Activated T-helper 2 cell treated with anti-CD3 and anti-CD28 coated beads, Interferon-gamma antibody, Interleukin-2, Interleukin-4, amounts not matched to agents 10 μg/mL and 5 μg/mL and 100 μg/mL, durations not matched to agents 14 hours and 24 hours and 36 hours (primary cell): ENCODE measurements at regions not wholly inside any gene's neighbourhood (a gene's known extent, or its start where the extent isn't known, plus 50 kb on each side); places are given as distances from the start of the nearest gene placed in this dataset.

Experiments
- DNase-seq: peaks from one replicate; pipeline ENCODE4 v3.0.0; 2021; ENCODE audit warnings: low spot score
- H3K27ac Mint-ChIP-seq: one replicate; pipeline ENCODE4 v1.8.0; 2021; ENCODE audit warnings: mixed read lengths
- H3K27me3 Mint-ChIP-seq: one replicate; pipeline ENCODE4 v1.8.0; 2021; ENCODE audit warnings: low read depth, mixed read lengths
- H3K36me3 Mint-ChIP-seq: one replicate; pipeline ENCODE4 v1.8.0; 2021; ENCODE audit warnings: low read depth, mixed read lengths
- H3K4me1 Mint-ChIP-seq: one replicate; pipeline ENCODE4 v1.8.0; 2021; ENCODE audit warnings: low read depth, mixed read lengths
- H3K4me3 Mint-ChIP-seq: one replicate; pipeline ENCODE4 v1.8.0; 2021; ENCODE audit warnings: low read depth, mild to moderate bottlenecking, moderate library complexity, mixed read lengths
- H3K9me3 Mint-ChIP-seq: one replicate; pipeline ENCODE4 v1.8.0; 2021; ENCODE audit warnings: mixed read lengths
- intact Hi-C: fragments of 100-400 bp; cut with micrococcal nuclease; formaldehyde crosslinking; loops from one replicate; pipeline ENCODE4 v1.15.1; 2023

- peaks cover 64% of the 10 kb centered on the region for H3K4me1 Mint-ChIP-seq
- intact Hi-C loops, result loop anchor here (1.0 to 5.0 kb wide), 11 partner anchors 22 to 1099 kb away; partner anchors contain the start of genes FOCAD, HACD4 and MLLT3
- H3K36me3 Mint-ChIP-seq, result peaks cover 22% of the 10 kb centered on the region
- no peak overlapping the region for H3K4me3 Mint-ChIP-seq
- H3K9me3 Mint-ChIP-seq, result peaks cover 17% of the 10 kb centered on the region
- H3K27me3 Mint-ChIP-seq, result no peaks in the 10 kb centered on the region
- H3K27ac Mint-ChIP-seq, result peak overlapping the region; percentile 91
- DNase-seq, result no peak
These were observed 209.3 kb upstream of the SLC24A2 start for GRCh38 chr9:19998153-19998552.

GRCh38 chr9:19995619-19996018, 206.8 kb upstream of the SLC24A2 start:
- DNase-seq, result no peak

DNA sequence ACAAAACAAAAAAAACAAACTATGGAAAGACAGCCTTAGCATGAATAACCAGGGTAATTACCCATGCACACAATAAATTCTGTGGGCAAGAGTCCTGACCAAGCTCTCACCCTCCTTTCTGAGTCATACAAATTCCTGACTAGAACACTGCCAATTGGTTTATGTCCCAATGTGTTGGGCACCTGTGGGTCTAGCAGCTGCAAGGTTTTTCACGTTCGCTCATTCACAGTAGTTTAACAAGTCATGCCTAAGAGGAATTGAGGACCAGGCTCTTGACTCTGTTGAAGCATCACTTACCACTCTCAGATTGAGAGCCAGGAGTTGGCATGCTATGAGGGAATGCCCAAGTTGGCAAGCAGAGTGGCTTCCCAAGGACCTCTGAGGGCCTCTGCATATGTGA, 205.5 kb upstream of the SLC24A2 start:
- H3K27ac Mint-ChIP-seq, result no peak overlapping the region
- H3K27me3 Mint-ChIP-seq, result no peaks in the 10 kb centered on the region
- no peak for DNase-seq
- no peak overlapping the region for H3K4me3 Mint-ChIP-seq
- H3K9me3 Mint-ChIP-seq, result peaks cover 17% of the 10 kb centered on the region
- intact Hi-C loops, result no loop called here
- H3K4me1 Mint-ChIP-seq, result peaks cover 67% of the 10 kb centered on the region
- H3K36me3 Mint-ChIP-seq, result peaks cover 22% of the 10 kb centered on the region

More at GRCh38 chr9:19995619-19996018, 206.8 kb upstream of the SLC24A2 start:
- peaks cover 80% of the 10 kb centered on the region for H3K4me1 Mint-ChIP-seq
- H3K4me3 Mint-ChIP-seq, result no peak overlapping the region
- H3K36me3 Mint-ChIP-seq, result peaks cover 22% of the 10 kb centered on the region
- no peaks in the 10 kb centered on the region for H3K27me3 Mint-ChIP-seq
- peaks cover 17% of the 10 kb centered on the region for H3K9me3 Mint-ChIP-seq
- intact Hi-C loops, result loop anchor here (5.0 kb wide), 9 partner anchors 47 to 1102 kb away; partner anchors contain the start of genes FOCAD, HACD4 and MLLT3
- H3K27ac Mint-ChIP-seq, result no peak overlapping the region

DNA sequence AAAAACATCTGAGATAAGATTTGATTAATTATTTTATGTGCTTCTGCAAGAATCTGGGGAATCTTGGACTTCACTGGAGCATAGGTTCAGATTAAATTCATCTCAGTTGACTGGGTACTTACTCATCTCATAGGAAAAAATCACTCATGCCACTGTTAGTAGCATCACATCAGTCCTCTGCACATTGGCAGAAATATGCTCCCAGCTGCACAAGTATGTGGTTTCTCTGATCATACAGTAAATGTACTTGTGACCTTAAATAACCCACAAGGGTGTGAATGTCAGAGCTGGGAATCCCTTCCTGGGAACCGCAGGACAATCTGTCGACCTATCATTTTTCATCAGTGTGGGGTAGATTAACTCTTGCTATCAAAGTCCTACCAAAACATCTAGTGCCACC, 203.7 kb upstream of the SLC24A2 start:
- DNase-seq, result no peak
- H3K4me1 Mint-ChIP-seq, result peaks cover 52% of the 10 kb centered on the region
- H3K9me3 Mint-ChIP-seq, result peaks cover 7% of the 10 kb centered on the region
- intact Hi-C loops, result loop anchor here (1.0 kb wide), 2 partner anchors 17 to 343 kb away; no protein-coding TSS in a partner anchor
- no peak overlapping the region for H3K4me3 Mint-ChIP-seq
- H3K27ac Mint-ChIP-seq, result peak overlapping the region; percentile 3
- no peaks in the 10 kb centered on the region for H3K27me3 Mint-ChIP-seq
- H3K36me3 Mint-ChIP-seq, result peaks cover 14% of the 10 kb centered on the region

GRCh38 chr9:19989213-19989612, 200.4 kb upstream of the SLC24A2 start:
- Mint-ChIP-seq H3K4me1 (peaks cover 26% of the 10 kb centered on the region), H3K27me3 (no peaks in the 10 kb centered on the region), H3K9me3 (no peaks in the 10 kb centered on the region), H3K27ac (no peak overlapping the region), H3K36me3 (no peaks in the 10 kb centered on the region), H3K4me3 (no peak overlapping the region)
- DNase-seq, result no peak
- intact Hi-C loops, result no loop called here

GRCh38 chr9:19988281-19988680, 199.4 kb upstream of the SLC24A2 start:
- no peak overlapping the region for H3K27ac Mint-ChIP-seq
- H3K9me3 Mint-ChIP-seq, result no peaks in the 10 kb centered on the region
- H3K27me3 Mint-ChIP-seq, result no peaks in the 10 kb centered on the region
- H3K4me1 Mint-ChIP-seq, result peaks cover 16% of the 10 kb centered on the region
- H3K4me3 Mint-ChIP-seq, result no peak overlapping the region
- intact Hi-C loops, result no loop called here
- no peak for DNase-seq
- H3K36me3 Mint-ChIP-seq, result no peaks in the 10 kb centered on the region

DNA sequence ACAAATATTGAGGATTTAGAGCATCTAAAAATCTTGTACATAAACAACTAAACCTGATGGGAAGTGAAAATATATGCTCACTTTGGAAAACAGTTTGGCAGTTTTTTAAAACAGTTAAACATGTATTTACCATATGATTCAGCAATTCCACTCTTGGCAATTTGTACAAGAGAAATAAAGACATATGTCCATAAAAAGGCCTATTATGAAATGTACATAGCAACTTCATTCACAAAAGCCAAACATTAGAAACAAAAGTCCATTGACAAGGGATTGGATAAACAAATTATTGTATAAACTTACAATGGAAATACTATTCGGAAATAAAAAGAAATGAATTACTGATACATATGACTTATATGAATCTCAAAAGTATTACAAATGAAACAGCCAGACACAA, 196.2 kb upstream of the SLC24A2 start:
- Mint-ChIP-seq H3K4me3 (no peak overlapping the region), H3K9me3 (no peaks in the 10 kb centered on the region), H3K27ac (no peak overlapping the region), H3K27me3 (no peaks in the 10 kb centered on the region), H3K36me3 (no peaks in the 10 kb centered on the region), H3K4me1 (no peaks in the 10 kb centered on the region)
- intact Hi-C loops, result no loop called here
- no peak for DNase-seq

- no peaks in the 10 kb centered on the region for H3K27me3 Mint-ChIP-seq
- peaks cover 5% of the 10 kb centered on the region for H3K9me3 Mint-ChIP-seq
- H3K4me1 Mint-ChIP-seq, result peaks cover 28% of the 10 kb centered on the region
- H3K27ac Mint-ChIP-seq, result peak overlapping the region; percentile 83
- intact Hi-C loops, result loop anchor here (1.0 to 5.0 kb wide), 5 partner anchors 22 to 646 kb away; partner anchors contain the start of gene MLLT3
- H3K4me3 Mint-ChIP-seq, result no peak overlapping the region
- no peak for DNase-seq
- peaks cover 3% of the 10 kb centered on the region for H3K36me3 Mint-ChIP-seq
These were observed 187.4 kb upstream of the SLC24A2 start for GRCh38 chr9:19976226-19976625.

- Mint-ChIP-seq H3K4me3 (no peak overlapping the region), H3K9me3 (peaks cover 5% of the 10 kb centered on the region), H3K27ac (peak overlapping the region; percentile 36), H3K27me3 (no peaks in the 10 kb centered on the region), H3K36me3 (peaks cover 3% of the 10 kb centered on the region), H3K4me1 (peaks cover 28% of the 10 kb centered on the region)
- no peak for DNase-seq
- intact Hi-C loops, result loop anchor here (1.0 to 5.0 kb wide), 5 partner anchors 17 to 647 kb away; partner anchors contain the start of gene MLLT3
These were observed 186.7 kb upstream of the SLC24A2 start for GRCh38 chr9:19975499-19975898.

DNA sequence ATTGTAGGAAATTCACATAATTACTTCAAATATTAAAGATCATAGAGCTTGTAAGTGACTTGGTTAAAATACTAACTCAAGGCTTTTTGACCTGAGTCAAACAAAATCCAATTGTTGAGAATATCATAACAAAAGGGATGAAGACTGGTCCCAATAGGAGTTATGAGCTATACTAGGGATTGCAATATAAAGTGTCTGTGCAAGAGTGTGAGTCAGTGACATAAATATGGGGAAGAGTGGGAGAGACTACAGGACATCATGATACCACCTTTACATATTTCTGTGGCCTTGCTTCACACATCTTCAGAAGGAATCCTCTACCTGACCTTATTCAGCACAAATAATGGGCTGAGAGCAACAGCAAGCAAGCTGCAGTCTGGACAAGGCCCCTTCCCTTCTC, 180.9 kb upstream of the SLC24A2 start:
- Mint-ChIP-seq H3K9me3 (no peaks in the 10 kb centered on the region), H3K4me1 (peaks cover 2% of the 10 kb centered on the region), H3K4me3 (no peak overlapping the region), H3K27ac (no peak overlapping the region), H3K36me3 (no peaks in the 10 kb centered on the region), H3K27me3 (peaks cover 13% of the 10 kb centered on the region)
- no peak for DNase-seq
- intact Hi-C loops, result no loop called here

DNA sequence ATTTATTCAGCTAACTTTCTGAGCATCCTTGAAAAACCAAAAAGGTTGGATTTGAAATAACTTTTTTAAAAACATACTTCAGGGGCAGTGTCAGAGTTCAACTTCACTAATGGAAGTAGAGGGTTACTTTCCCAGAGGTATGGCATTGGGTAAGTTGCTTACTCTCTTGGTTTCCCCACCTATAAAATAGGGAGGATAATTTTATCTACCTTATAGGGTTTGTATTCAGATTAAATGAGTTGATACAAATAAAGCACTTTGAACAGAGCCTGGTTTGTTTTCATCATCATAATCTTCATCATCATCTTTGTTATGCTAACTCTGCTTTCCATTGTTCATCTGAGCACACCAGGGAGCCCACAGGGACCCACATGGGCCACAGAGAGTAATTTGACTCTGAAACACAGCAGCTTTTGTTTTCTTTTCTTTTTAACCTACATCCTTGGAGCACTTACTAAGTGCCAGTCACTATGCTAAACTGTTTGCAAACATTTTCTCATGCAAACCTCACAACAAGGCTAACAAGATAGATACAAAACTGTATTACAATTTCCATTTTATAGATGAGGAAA, 179.1 kb upstream of the SLC24A2 start:
- intact Hi-C loops, result no loop called here
- Mint-ChIP-seq H3K36me3 (no peaks in the 10 kb centered on the region), H3K27ac (no peak overlapping the region), H3K4me3 (no peak overlapping the region), H3K4me1 (peaks cover 2% of the 10 kb centered on the region), H3K9me3 (no peaks in the 10 kb centered on the region), H3K27me3 (peaks cover 13% of the 10 kb centered on the region)
- DNase-seq, result no peak

- intact Hi-C loops, result no loop called here
- Mint-ChIP-seq H3K27ac (no peak overlapping the region), H3K4me1 (peaks cover 2% of the 10 kb centered on the region), H3K9me3 (no peaks in the 10 kb centered on the region), H3K27me3 (peaks cover 13% of the 10 kb centered on the region), H3K36me3 (no peaks in the 10 kb centered on the region), H3K4me3 (no peak overlapping the region)
- no peak for DNase-seq
These were observed 178.5 kb upstream of the SLC24A2 start for GRCh38 chr9:19967216-19967887.

DNA sequence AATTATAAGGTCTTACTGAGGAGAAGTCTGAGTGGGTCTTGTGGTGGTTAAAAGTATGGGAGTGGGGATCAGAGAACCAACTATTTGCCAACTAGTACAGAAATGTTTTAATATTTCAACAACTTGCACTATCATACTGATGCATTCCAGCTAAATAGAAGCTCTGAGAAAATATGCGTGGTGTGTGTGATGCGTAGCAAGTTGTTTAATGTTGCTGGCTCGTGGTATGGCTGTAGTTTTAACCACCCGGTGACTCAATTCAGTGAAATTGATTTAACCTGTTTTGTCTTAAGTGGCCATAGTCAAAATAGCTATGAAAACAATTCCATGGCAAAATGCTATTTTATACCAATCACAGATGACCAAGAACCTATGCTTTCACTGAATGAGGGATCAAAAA, 176.5 kb upstream of the SLC24A2 start:
- intact Hi-C loops, result no loop called here
- H3K4me1 Mint-ChIP-seq, result peaks cover 2% of the 10 kb centered on the region
- no peaks in the 10 kb centered on the region for H3K36me3 Mint-ChIP-seq
- no peak for DNase-seq
- no peak overlapping the region for H3K4me3 Mint-ChIP-seq
- H3K9me3 Mint-ChIP-seq, result peaks cover 3% of the 10 kb centered on the region
- no peak overlapping the region for H3K27ac Mint-ChIP-seq
- H3K27me3 Mint-ChIP-seq, result peaks cover 13% of the 10 kb centered on the region
